Endothelial cell of umbilical vein (primary cell): ENCODE measurements at regions not wholly inside any gene's neighbourhood (a gene's known extent, or its start where the extent isn't known, plus 50 kb on each side); places are given as distances from the start of the nearest gene placed in this dataset.

Experiments
- BruUV-seq: library from RNA; stranded (reverse); fragments of 400-500 nt; replicated peaks from 2 replicates; lab custom pipeline; 2021; lab: Mats Ljungman, UMichigan
- CTCF ChIA-PET: fragments of 300-600, 350-600 bp; sonication (Branson Sonifier 250); formaldehyde crosslinking; loops from one replicate; lab custom pipeline; 2021; ENCODE audit warnings: antibody characterized with exemption, inconsistent platforms; lab: Charles Lee
- POLR2A ChIA-PET: fragments of 300-600, 350-600 bp; sonication (Branson Sonifier 250); formaldehyde crosslinking; loops from one replicate; lab custom pipeline; 2021; ENCODE audit warnings: antibody characterized with exemption, inconsistent platforms; lab: Charles Lee
- DNase-seq: peaks from one replicate; pipeline ENCODE4 v3.0.0-alpha.2; 2011; ENCODE audit warnings: low read depth, low spot score
- FAIRE-seq: peaks from 2 replicates; lab custom pipeline; 2011; peaks lifted over from hg19 to GRCh38; lab: Jason Lieb, UNC
- H2AFZ ChIP-seq: 2 replicates; pipeline ENCODE4 v1.6.0; 2012; ENCODE audit warnings: low read depth, low read length, control low read depth, inconsistent platforms
- H3K27ac ChIP-seq: 2 replicates; pipeline ENCODE4 v1.5.1; 2011; ENCODE audit warnings: low read depth, mild to moderate bottlenecking, control low read depth, low read length, moderate library complexity; ENCODE audit not compliant: insufficient read depth
- H3K27me3 ChIP-seq, 2 experiments: 2 replicates each; pipeline versions ENCODE4 v1.6.0 to v1.6.1; 2011; ENCODE audit warnings: low read length in 2 of 2, mixed read lengths in 1 of 2; ENCODE audit not compliant: control insufficient read depth in 2 of 2, insufficient read depth in 2 of 2
- H3K36me3 ChIP-seq, 2 experiments: 2 replicates in 1 of 2; 3 replicates in 1 of 2; pipeline ENCODE4 v1.5.1; 2011; ENCODE audit warnings: low read length in 2 of 2, mild to moderate bottlenecking in 1 of 2, moderate library complexity in 1 of 2; ENCODE audit not compliant: control insufficient read depth in 2 of 2, insufficient read depth in 2 of 2; ENCODE audit errors: extremely low read depth in 1 of 2
- H3K4me1 ChIP-seq: 3 replicates; pipeline ENCODE4 v1.5.1; 2011; ENCODE audit warnings: mild to moderate bottlenecking, low read length; ENCODE audit not compliant: control insufficient read depth, insufficient read depth; ENCODE audit errors: extremely low read depth
- H3K4me2 ChIP-seq: 2 replicates; pipeline ENCODE4 v1.6.1; 2011; ENCODE audit warnings: low read length, control low read depth, mixed read lengths; ENCODE audit not compliant: insufficient read depth
- H3K4me3 ChIP-seq, 3 experiments: fragments of 200-600 bp in 1 of 3; sonication (generic), shearing (Covaris generic) in 1 of 3; replicated peaks in 1 of 3; 2 replicates each; pipeline ENCODE4 v1.5.1; 2011 to 2016; ENCODE audit warnings: control low read depth in 3 of 3, low read length in 3 of 3, mild to moderate bottlenecking in 2 of 3, inconsistent platforms in 1 of 3, low read depth in 1 of 3, moderate library complexity in 1 of 3; ENCODE audit not compliant: insufficient read depth in 1 of 3
- H3K79me2 ChIP-seq: 2 replicates; pipeline ENCODE4 v1.6.0; 2012; ENCODE audit warnings: low read length, inconsistent platforms; ENCODE audit not compliant: control insufficient read depth, insufficient read depth
- H3K9ac ChIP-seq: replicated peaks from 2 replicates; pipeline ENCODE3; 2011; ENCODE audit warnings: low read length, control low read depth; ENCODE audit not compliant: insufficient read depth; ENCODE audit errors: extremely low read depth
- H3K9me1 ChIP-seq: replicated peaks from 3 replicates; pipeline ENCODE4 v1.6.0; 2011; ENCODE audit warnings: mild to moderate bottlenecking, low read length; ENCODE audit not compliant: control insufficient read depth, insufficient read depth; ENCODE audit errors: extremely low read depth
- H3K9me3 ChIP-seq: replicated peaks from 2 replicates; pipeline ENCODE4 v1.5.1; 2012; ENCODE audit warnings: low read length, inconsistent platforms; ENCODE audit not compliant: control insufficient read depth, insufficient read depth
- H4K20me1 ChIP-seq: replicated peaks from 2 replicates; pipeline ENCODE3; 2011; ENCODE audit warnings: mild to moderate bottlenecking, low read length; ENCODE audit not compliant: control insufficient read depth, insufficient read depth; ENCODE audit errors: extremely low read depth
- CTCF ChIP-seq, 2 donors: IDR thresholded peaks; 1 replicate in 1 of 2; 2 replicates in 1 of 2; pipeline ENCODE4 v1.5.1; 2011; ENCODE audit warnings: low read length in 2 of 2, mild to moderate bottlenecking in 2 of 2, moderate library complexity in 2 of 2, control low read depth in 1 of 2, inconsistent platforms in 1 of 2, low read depth in 1 of 2; ENCODE audit not compliant: insufficient read depth in 1 of 2; ENCODE audit errors: extremely low read depth in 1 of 2
- EZH2 ChIP-seq: IDR thresholded peaks from 2 replicates; pipeline ENCODE4 v1.6.1; 2012; ENCODE audit warnings: borderline replicate concordance, low read depth, mild to moderate bottlenecking, moderate library complexity, low read length, inconsistent platforms; ENCODE audit not compliant: severe bottlenecking
- MAX ChIP-seq: IDR thresholded peaks from 2 replicates; pipeline ENCODE4 v1.6.1; 2011; ENCODE audit not compliant: insufficient read depth, insufficient read length
- MYC ChIP-seq: IDR thresholded peaks from one replicate; pipeline ENCODE4 v1.6.1; 2011; ENCODE audit warnings: mild to moderate bottlenecking, low read depth, low read length
- POLR2A ChIP-seq: IDR thresholded peaks from 2 replicates; pipeline ENCODE4 v1.6.1; 2012; ENCODE audit warnings: low read depth, mild to moderate bottlenecking, control low read depth, low read length
- POLR2AphosphoS5 ChIP-seq: IDR thresholded peaks from 2 replicates; pipeline ENCODE4 v1.6.1; 2012; ENCODE audit warnings: low read depth, mild to moderate bottlenecking, control low read depth, low read length, moderate library complexity; ENCODE audit not compliant: insufficient read depth
- dilution Hi-C: fragments of 300-500 bp; cut with MboI; formaldehyde crosslinking; loops from one replicate; pipeline ENCODE4 v1.15.0; 2019; ENCODE audit warnings: low sequenced_read_pairs; ENCODE audit not compliant: extremely low pct_ligation_motif_present
- intact Hi-C: fragments of 100-400 bp; cut with micrococcal nuclease; formaldehyde crosslinking; loops from one replicate; pipeline ENCODE4 v1.10.0; 2022

GRCh38 chr6:91573826-91574416 lies 987.0 kb upstream of the MAP3K7 start:
- no peak overlapping the region for H3K9ac ChIP-seq
- no peak overlapping the region for H3K27ac ChIP-seq
- ChIA-PET CTCF (interaction anchor here (0.9 kb wide), 1 partner anchor 46 kb away, joined by 3 read pairs; no protein-coding TSS in a partner anchor), POLR2A (no interaction called here)
- H3K9me3 ChIP-seq = no peaks in the 10 kb centered on the region
- no peaks in the 10 kb centered on the region for H3K4me1 ChIP-seq
- no peaks in the 10 kb centered on the region for H3K36me3 ChIP-seq
- H3K79me2 ChIP-seq = no peaks in the 10 kb centered on the region
- FAIRE-seq = no peak
- dilution Hi-C loops = no loop called here
- H3K4me3 ChIP-seq = no peak overlapping the region
- no peak overlapping the region for H2AFZ ChIP-seq
- H4K20me1 ChIP-seq = no peaks in the 10 kb centered on the region
- no peaks in the 10 kb centered on the region for H3K9me1 ChIP-seq
- intact Hi-C loops = no loop called here
- no peak for TF ChIP-seq POLR2AphosphoS5
- no peak for TF ChIP-seq EZH2
- no peak for TF ChIP-seq MYC
- TF ChIP-seq MAX = no peak
- TF ChIP-seq POLR2A = no peak
- TF ChIP-seq CTCF (IDR thresholded peaks at IDR 0.05; ENCODE audit: extremely low read depth in 1 of 2, insufficient read depth in 1 of 2, low read depth in 1 of 2, low read length in 2 of 2) = no peak
- no TSS peak for BruUV-seq
- DNase-seq = no peak
- no peak overlapping the region for H3K4me2 ChIP-seq
- no peaks in the 10 kb centered on the region for H3K27me3 ChIP-seq
